ENCODE measurements at regions not wholly inside any gene's neighbourhood (a gene's known extent, or its start where the extent isn't known, plus 50 kb on each side); places are given as distances from the start of the nearest gene placed in this dataset.

DNA sequence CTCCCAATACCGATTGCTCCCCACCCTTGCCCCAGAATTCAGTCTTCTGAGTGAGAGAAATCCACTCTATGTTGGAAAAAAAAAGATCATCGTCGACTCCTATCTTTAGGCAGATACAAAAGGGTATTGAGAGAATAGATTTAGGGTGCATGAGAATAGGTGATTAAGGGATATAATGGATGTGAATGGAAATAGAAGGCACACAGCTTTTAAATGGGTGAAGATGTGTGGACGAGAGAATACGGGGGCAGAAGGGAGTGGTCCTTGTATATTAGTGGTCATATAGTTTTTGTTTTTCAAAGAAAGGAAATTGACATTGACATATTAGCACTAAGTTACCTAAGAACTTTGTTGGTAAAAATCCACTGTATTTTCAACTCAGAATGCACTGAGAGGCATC lies 98.6 kb upstream of the HDAC9 start:
- TF ChIP-seq, protein P1, sequence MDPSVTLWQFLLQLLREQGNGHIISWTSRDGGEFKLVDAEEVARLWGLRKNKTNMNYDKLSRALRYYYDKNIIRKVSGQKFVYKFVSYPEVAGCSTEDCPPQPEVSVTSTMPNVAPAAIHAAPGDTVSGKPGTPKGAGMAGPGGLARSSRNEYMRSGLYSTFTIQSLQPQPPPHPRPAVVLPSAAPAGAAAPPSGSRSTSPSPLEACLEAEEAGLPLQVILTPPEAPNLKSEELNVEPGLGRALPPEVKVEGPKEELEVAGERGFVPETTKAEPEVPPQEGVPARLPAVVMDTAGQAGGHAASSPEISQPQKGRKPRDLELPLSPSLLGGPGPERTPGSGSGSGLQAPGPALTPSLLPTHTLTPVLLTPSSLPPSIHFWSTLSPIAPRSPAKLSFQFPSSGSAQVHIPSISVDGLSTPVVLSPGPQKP (IDR thresholded peaks at IDR 0.05; ENCODE audit: borderline replicate concordance, low read depth, low read length), result no peak
- TF ChIP-seq, protein P2, sequence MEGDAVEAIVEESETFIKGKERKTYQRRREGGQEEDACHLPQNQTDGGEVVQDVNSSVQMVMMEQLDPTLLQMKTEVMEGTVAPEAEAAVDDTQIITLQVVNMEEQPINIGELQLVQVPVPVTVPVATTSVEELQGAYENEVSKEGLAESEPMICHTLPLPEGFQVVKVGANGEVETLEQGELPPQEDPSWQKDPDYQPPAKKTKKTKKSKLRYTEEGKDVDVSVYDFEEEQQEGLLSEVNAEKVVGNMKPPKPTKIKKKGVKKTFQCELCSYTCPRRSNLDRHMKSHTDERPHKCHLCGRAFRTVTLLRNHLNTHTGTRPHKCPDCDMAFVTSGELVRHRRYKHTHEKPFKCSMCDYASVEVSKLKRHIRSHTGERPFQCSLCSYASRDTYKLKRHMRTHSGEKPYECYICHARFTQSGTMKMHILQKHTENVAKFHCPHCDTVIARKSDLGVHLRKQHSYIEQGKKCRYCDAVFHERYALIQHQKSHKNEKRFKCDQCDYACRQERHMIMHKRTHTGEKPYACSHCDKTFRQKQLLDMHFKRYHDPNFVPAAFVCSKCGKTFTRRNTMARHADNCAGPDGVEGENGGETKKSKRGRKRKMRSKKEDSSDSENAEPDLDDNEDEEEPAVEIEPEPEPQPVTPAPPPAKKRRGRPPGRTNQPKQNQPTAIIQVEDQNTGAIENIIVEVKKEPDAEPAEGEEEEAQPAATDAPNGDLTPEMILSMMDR (conservative IDR thresholded peaks at IDR 0.05; ENCODE audit: low read depth, low read length), result no peak
- TF ChIP-seq MXI1 (IDR thresholded peaks at IDR 0.05; ENCODE audit: borderline replicate concordance, low read depth, low read length) (no peak), MAZ (IDR thresholded peaks at IDR 0.05; ENCODE audit: borderline replicate concordance, low read depth, low read length) (no peak), RFX5 (IDR thresholded peaks at IDR 0.05; ENCODE audit: low read depth, low read length) (no peak), SMC3 (IDR thresholded peaks at IDR 0.05; ENCODE audit: low read depth, low read length) (no peak), POLR2A (IDR thresholded peaks at IDR 0.05; ENCODE audit: low read depth, low read length) (no peak), FOS (IDR thresholded peaks at IDR 0.05; ENCODE audit: low read depth, low read length) (no peak), CEBPB (IDR thresholded peaks at IDR 0.05; ENCODE audit: low read depth, low read length) (no peak), BHLHE40 (IDR thresholded peaks at IDR 0.05; ENCODE audit: low read depth, low read length) (no peak)

Measured in IMR-90 (cell line).